Liver (tissue), 8 donors: ENCODE measurements at regions not wholly inside any gene's neighbourhood (a gene's known extent, or its start where the extent isn't known, plus 50 kb on each side); places are given as distances from the start of the nearest gene placed in this dataset.

Source experiments
- DNase-seq: peaks from one replicate; pipeline ENCODE4 v3.0.0-alpha.2; 2017; ENCODE audit warnings: low spot score
- H3K27ac ChIP-seq, 2 donors: one replicate each; pipeline ENCODE4 v1.7.0; 2013; ENCODE audit warnings: inconsistent platforms in 2 of 2, low read length in 2 of 2, control low read depth in 1 of 2, low read depth in 1 of 2, mild to moderate bottlenecking in 1 of 2
- H3K27me3 ChIP-seq, 4 donors: one replicate each; pipeline versions ENCODE4 v1.6.1 to v1.7.0; 2013; ENCODE audit warnings: low read length in 3 of 4, inconsistent platforms in 1 of 4, mild to moderate bottlenecking in 1 of 4, moderate library complexity in 1 of 4; ENCODE audit not compliant: control insufficient read depth in 4 of 4, insufficient read depth in 4 of 4
- H3K36me3 ChIP-seq, 4 donors: one replicate each; pipeline versions ENCODE4 v1.6.1 to v1.7.0; 2013; ENCODE audit warnings: low read length in 3 of 4, mild to moderate bottlenecking in 3 of 4, low read depth in 1 of 4, moderate library complexity in 1 of 4; ENCODE audit not compliant: control insufficient read depth in 4 of 4, insufficient read depth in 3 of 4
- H3K4me1 ChIP-seq, 4 donors: one replicate each; pipeline versions ENCODE4 v1.6.1 to v1.7.0; 2013; ENCODE audit warnings: low read length in 3 of 4, mild to moderate bottlenecking in 3 of 4, moderate library complexity in 1 of 4; ENCODE audit not compliant: control insufficient read depth in 4 of 4, insufficient read depth in 4 of 4
- H3K4me3 ChIP-seq, 3 donors: one replicate each; pipeline versions ENCODE4 v1.6.1 to v1.7.0; 2013; ENCODE audit warnings: low read length in 3 of 3, control low read depth in 1 of 3, low read depth in 1 of 3, mild to moderate bottlenecking in 1 of 3
- H3K9ac ChIP-seq, 2 donors: one replicate each; pipeline ENCODE4 v1.7.0; 2013; ENCODE audit warnings: low read length in 2 of 2, mild to moderate bottlenecking in 2 of 2, moderate library complexity in 2 of 2, control low read depth in 1 of 2, low read depth in 1 of 2
- H3K9me3 ChIP-seq, 4 donors: one replicate each; pipeline versions ENCODE4 v1.6.1 to v1.7.0; 2013; ENCODE audit warnings: low read length in 3 of 4; ENCODE audit not compliant: control insufficient read depth in 4 of 4
- ATF3 ChIP-seq: IDR thresholded peaks from 2 replicates; pipeline ENCODE4 v1.6.1; 2016; ENCODE audit warnings: antibody characterized with exemption
- CTCF ChIP-seq: fragments of 150-350 bp; IDR thresholded peaks from 2 replicates; pipeline ENCODE4 v1.5.1; 2017; ENCODE audit warnings: improper control_type of control experiment, low read depth, low read length; ENCODE audit not compliant: missing input control
- EGR1 ChIP-seq, 2 donors: IDR thresholded peaks; 2 replicates each; pipeline ENCODE4 v1.6.1; 2016 to 2018; ENCODE audit warnings: antibody characterized with exemption in 2 of 2, low read depth in 2 of 2
- FOXA1 ChIP-seq: IDR thresholded peaks from 2 replicates; pipeline ENCODE4 v1.6.1; 2016; ENCODE audit warnings: antibody characterized with exemption
- FOXA2 ChIP-seq: IDR thresholded peaks from 2 replicates; pipeline ENCODE4 v1.6.1; 2016; ENCODE audit warnings: antibody characterized with exemption
- GABPA ChIP-seq, 2 donors: IDR thresholded peaks in 1 of 2; conservative IDR thresholded peaks in 1 of 2; 2 replicates each; pipeline ENCODE4 v1.6.1; 2016; ENCODE audit warnings: antibody characterized with exemption in 2 of 2, mild to moderate bottlenecking in 1 of 2, moderate library complexity in 1 of 2
- HNF4A ChIP-seq, 2 donors: conservative IDR thresholded peaks; 2 replicates each; pipeline ENCODE4 v1.6.1; 2016; ENCODE audit warnings: antibody characterized with exemption in 2 of 2, mild to moderate bottlenecking in 2 of 2
- JUND ChIP-seq, 2 donors: IDR thresholded peaks; 2 replicates each; pipeline ENCODE4 v1.6.1; 2016; ENCODE audit warnings: antibody characterized with exemption in 2 of 2
- NR2F2 ChIP-seq: IDR thresholded peaks from 2 replicates; pipeline ENCODE4 v1.6.1; 2016; ENCODE audit warnings: antibody characterized with exemption
- RAD21 ChIP-seq, 2 donors: IDR thresholded peaks; 2 replicates each; pipeline ENCODE4 v1.6.1; 2016; ENCODE audit warnings: antibody characterized with exemption in 2 of 2, mild to moderate bottlenecking in 2 of 2
- REST ChIP-seq: IDR thresholded peaks from 2 replicates; pipeline ENCODE4 v1.6.1; 2016; ENCODE audit warnings: antibody characterized with exemption, mild to moderate bottlenecking
- RXRA ChIP-seq, 2 donors: IDR thresholded peaks; 2 replicates each; pipeline ENCODE4 v1.6.1; 2017 to 2018; ENCODE audit warnings: antibody characterized with exemption in 2 of 2, mild to moderate bottlenecking in 1 of 2
- SP1 ChIP-seq: IDR thresholded peaks from 2 replicates; pipeline ENCODE4 v1.6.1; 2018; ENCODE audit warnings: antibody characterized with exemption, mild to moderate bottlenecking
- TAF1 ChIP-seq: conservative IDR thresholded peaks from 2 replicates; pipeline ENCODE4 v1.6.1; 2016; ENCODE audit warnings: antibody characterized with exemption, mild to moderate bottlenecking
- YY1 ChIP-seq: IDR thresholded peaks from 2 replicates; pipeline ENCODE4 v1.6.1; 2016; ENCODE audit warnings: antibody characterized with exemption, mild to moderate bottlenecking
- ZBTB33 ChIP-seq: IDR thresholded peaks from 2 replicates; pipeline ENCODE4 v1.6.1; 2016; ENCODE audit warnings: antibody characterized with exemption
- WGBS: extraction: QIAGEN DNeasy Blood & Tissue Kit; methylation state at CpG from one replicate; pipeline ENCODE4 v1.1.7; 2013; 5-methylcytosine and 5-hydroxymethylcytosine counted together
- donor health status: healthy.
- donor health status: healthy.
- donor health status: healthy.
- donor health status: healthy.
- donor health status: healthy.

- Histone ChIP-seq H3K4me3 (no peak overlapping the region), H3K36me3 (no peaks in the 10 kb centered on the region), H3K27me3 (no peaks in the 10 kb centered on the region), H3K9me3 (no peaks in the 10 kb centered on the region), H3K27ac (no peak overlapping the region), H3K4me1 (peaks cover 0 to 2% (median 0%) of the 10 kb centered on the region in 4 donors), H3K9ac (no peak overlapping the region)
- TF ChIP-seq RXRA (IDR thresholded peaks at IDR 0.05), result no peak
- TF ChIP-seq CTCF, result no peak
- TF ChIP-seq TAF1, result no peak
- TF ChIP-seq ATF3, result no peak
- no peak for TF ChIP-seq EGR1 (IDR thresholded peaks at IDR 0.05; ENCODE audit: low read depth in 2 of 2)
- WGBS, result 86% methylated on average over 3 of the region's 3 CpGs
- DNase-seq, result no peak
Measured at GRCh38 chr2:122682356-122682755, 926.9 kb downstream of the TSN start.

- H3K27ac ChIP-seq, result no peak overlapping the region
- TF ChIP-seq HNF4A (conservative IDR thresholded peaks at IDR 0.05), result no peak
- TF ChIP-seq NR2F2, result no peak
- TF ChIP-seq GABPA (IDR thresholded peaks at IDR 0.05 in 1 of 2, conservative IDR thresholded peaks at IDR 0.05 in 1 of 2), result no peak
- no peak for TF ChIP-seq FOXA2
- TF ChIP-seq JUND (IDR thresholded peaks at IDR 0.05), result no peak
- TF ChIP-seq ZBTB33, result no peak
- no peak for TF ChIP-seq RXRA (IDR thresholded peaks at IDR 0.05)
- no peak for TF ChIP-seq REST
- TF ChIP-seq RAD21 (IDR thresholded peaks at IDR 0.05), result no peak
- TF ChIP-seq SP1, result no peak
- no peak for TF ChIP-seq FOXA1
- TF ChIP-seq TAF1, result no peak
- TF ChIP-seq ATF3, result no peak
- no peak for TF ChIP-seq YY1
- TF ChIP-seq CTCF, result no peak
- WGBS, result 88% methylated on average over 1 of the region's 1 CpG
- H3K27me3 ChIP-seq, result no peaks in the 10 kb centered on the region
- DNase-seq, result no peak
- no peak overlapping the region for H3K4me3 ChIP-seq
- no peaks in the 10 kb centered on the region for H3K36me3 ChIP-seq
- peaks cover 0 to 2% (median 0%) of the 10 kb centered on the region in 4 donors for H3K4me1 ChIP-seq
- no peak overlapping the region for H3K9ac ChIP-seq
- H3K9me3 ChIP-seq, result no peaks in the 10 kb centered on the region
Measured at GRCh38 chr2:122683018-122683417, 927.6 kb downstream of the TSN start.
